ENCODE measurements at regions not wholly inside any gene's neighbourhood (a gene's known extent, or its start where the extent isn't known, plus 50 kb on each side); places are given as distances from the start of the nearest gene placed in this dataset.

GRCh38 chr15:25234831-25235230, 204.0 kb downstream of the UBE3A start:
- no peak for DNase-seq (ENCODE audit: low read depth)

GRCh38 chr15:25235391-25235790, 203.4 kb downstream of the UBE3A start:
- no peak for DNase-seq (ENCODE audit: low read depth)

GRCh38 chr15:25236143-25236860, 202.5 kb downstream of the UBE3A start:
- DNase-seq (ENCODE audit: low read depth), result no peak

- DNase-seq (ENCODE audit: low read depth), result no peak
These were observed 202.0 kb downstream of the UBE3A start for GRCh38 chr15:25236861-25237155.

GRCh38 chr15:25237291-25237978, 201.4 kb downstream of the UBE3A start:
- no peak for DNase-seq (ENCODE audit: low read depth)

- DNase-seq (ENCODE audit: low read depth), result no peak
These were observed 200.7 kb downstream of the UBE3A start for GRCh38 chr15:25238126-25238525.

- no peak for DNase-seq (ENCODE audit: low read depth)
These were observed 199.9 kb downstream of the UBE3A start for GRCh38 chr15:25238716-25239470.

- no peak for DNase-seq (ENCODE audit: low read depth)
These were observed 199.1 kb downstream of the UBE3A start for GRCh38 chr15:25239471-25240345.

GRCh38 chr15:25240461-25241021, 198.3 kb downstream of the UBE3A start:
- DNase-seq (ENCODE audit: low read depth), result no peak

- DNase-seq (ENCODE audit: low read depth), result no peak
These were observed 197.5 kb downstream of the UBE3A start for GRCh38 chr15:25241241-25241801.

GRCh38 chr15:25242166-25242879, 196.5 kb downstream of the UBE3A start:
- no peak for DNase-seq (ENCODE audit: low read depth)

GRCh38 chr15:25242957-25243799, 195.6 kb downstream of the UBE3A start:
- DNase-seq (ENCODE audit: low read depth), result no peak

- no peak for DNase-seq (ENCODE audit: low read depth)
These were observed 195.1 kb downstream of the UBE3A start for GRCh38 chr15:25243800-25244097.

- DNase-seq (ENCODE audit: low read depth), result no peak
These were observed 193.9 kb downstream of the UBE3A start for GRCh38 chr15:25244731-25245585.

- DNase-seq (ENCODE audit: low read depth), result no peak
These were observed 192.8 kb downstream of the UBE3A start for GRCh38 chr15:25245801-25246622.

GRCh38 chr15:25246641-25247406, 192.0 kb downstream of the UBE3A start:
- DNase-seq (ENCODE audit: low read depth), result no peak

- DNase-seq (ENCODE audit: low read depth), result no peak
These were observed 191.3 kb downstream of the UBE3A start for GRCh38 chr15:25247407-25248038.

All from iris pigment epithelial cell (primary cell).